DND-41 (cell line): ENCODE measurements at regions not wholly inside any gene's neighbourhood (a gene's known extent, or its start where the extent isn't known, plus 50 kb on each side); places are given as distances from the start of the nearest gene placed in this dataset.
"Not testable (repeated sequence)": the region's sequence is repeated elsewhere in the genome, so short reads cannot be mapped to it uniquely, and the experiment has no call there.

ENCODE experiments used
- ATAC-seq: fragments of 200-7000 bp; cut with Tn5 transposase; 3 replicates; pipeline ENCODE4 v1.9.1; 2021; ENCODE audit warnings: low read depth; ENCODE audit not compliant: insufficient read depth
- DNase-seq: peaks from one replicate; pipeline ENCODE4 v3.0.0-alpha.2; 2020
- H2AFZ ChIP-seq: 2 replicates; pipeline ENCODE4 v1.6.0; 2012; ENCODE audit warnings: low read depth, low read length
- H3K27ac ChIP-seq: 2 replicates; pipeline ENCODE4 v1.5.1; 2012; ENCODE audit warnings: low read length, inconsistent platforms
- H3K27me3 ChIP-seq: fragments of 200-600 bp; sonication (generic); 2 replicates; pipeline ENCODE4 v1.6.0; 2012; ENCODE audit warnings: low read length, mild to moderate bottlenecking, inconsistent platforms; ENCODE audit not compliant: insufficient read depth, poor library complexity
- H3K36me3 ChIP-seq: 2 replicates; pipeline ENCODE4 v1.5.1; 2012; ENCODE audit warnings: low read length, inconsistent platforms; ENCODE audit not compliant: insufficient read depth
- H3K4me1 ChIP-seq: 2 replicates; pipeline ENCODE4 v1.5.1; 2012; ENCODE audit warnings: mild to moderate bottlenecking, low read length; ENCODE audit not compliant: insufficient read depth
- H3K4me2 ChIP-seq: 2 replicates; pipeline ENCODE4 v1.6.0; 2012; ENCODE audit warnings: mild to moderate bottlenecking, moderate library complexity, low read length, inconsistent platforms; ENCODE audit not compliant: insufficient read depth
- H3K4me3 ChIP-seq, 2 experiments: fragments of 200-600 bp in 1 of 2; shearing (Covaris generic) in 1 of 2; 2 replicates each; pipeline ENCODE4 v1.5.1; 2012 to 2016; ENCODE audit warnings: inconsistent platforms in 2 of 2, low read length in 2 of 2, mild to moderate bottlenecking in 2 of 2, low read depth in 1 of 2, moderate library complexity in 1 of 2
- H3K79me2 ChIP-seq: 2 replicates; pipeline ENCODE4 v1.6.0; 2012; ENCODE audit warnings: low read length, inconsistent platforms; ENCODE audit not compliant: insufficient read depth
- H3K9ac ChIP-seq: 2 replicates; pipeline ENCODE4 v1.6.0; 2012; ENCODE audit warnings: low read depth, mild to moderate bottlenecking, inconsistent platforms, low read length, moderate library complexity
- H3K9me3 ChIP-seq: 2 replicates; pipeline ENCODE4 v1.5.1; 2012; ENCODE audit warnings: low read length, moderate library complexity, mild to moderate bottlenecking, inconsistent platforms; ENCODE audit not compliant: insufficient read depth, severe bottlenecking
- H4K20me1 ChIP-seq: 2 replicates; pipeline ENCODE4 v1.6.0; 2012; ENCODE audit warnings: low read length; ENCODE audit not compliant: insufficient read depth
- EZH2 ChIP-seq: IDR thresholded peaks from 3 replicates; pipeline ENCODE4 v1.6.1; 2012; ENCODE audit warnings: borderline replicate concordance, low read depth, mild to moderate bottlenecking, moderate library complexity, low read length, inconsistent platforms; ENCODE audit not compliant: severe bottlenecking
- TF ChIP-seq, protein P1 (sequence below): IDR thresholded peaks from 2 replicates; pipeline ENCODE4 v1.5.1; 2012; ENCODE audit warnings: borderline replicate concordance, low read length, moderate library complexity, mild to moderate bottlenecking; ENCODE audit not compliant: poor library complexity, severe bottlenecking; ENCODE audit errors: extremely low read depth

- Histone ChIP-seq H2AFZ (no peak overlapping the region), H3K4me3 (no peak overlapping the region), H3K9ac (no peak overlapping the region), H3K79me2 (no peaks in the 10 kb centered on the region), H3K27me3 (no peaks in the 10 kb centered on the region), H3K36me3 (no peaks in the 10 kb centered on the region), H3K4me2 (no peak overlapping the region), H3K4me1 (no peaks in the 10 kb centered on the region), H3K9me3 (no peaks in the 10 kb centered on the region), H4K20me1 (no peaks in the 10 kb centered on the region), H3K27ac (no peak overlapping the region)
- DNase-seq (no peak), ATAC-seq (no peak)
- TF ChIP-seq, protein P1, sequence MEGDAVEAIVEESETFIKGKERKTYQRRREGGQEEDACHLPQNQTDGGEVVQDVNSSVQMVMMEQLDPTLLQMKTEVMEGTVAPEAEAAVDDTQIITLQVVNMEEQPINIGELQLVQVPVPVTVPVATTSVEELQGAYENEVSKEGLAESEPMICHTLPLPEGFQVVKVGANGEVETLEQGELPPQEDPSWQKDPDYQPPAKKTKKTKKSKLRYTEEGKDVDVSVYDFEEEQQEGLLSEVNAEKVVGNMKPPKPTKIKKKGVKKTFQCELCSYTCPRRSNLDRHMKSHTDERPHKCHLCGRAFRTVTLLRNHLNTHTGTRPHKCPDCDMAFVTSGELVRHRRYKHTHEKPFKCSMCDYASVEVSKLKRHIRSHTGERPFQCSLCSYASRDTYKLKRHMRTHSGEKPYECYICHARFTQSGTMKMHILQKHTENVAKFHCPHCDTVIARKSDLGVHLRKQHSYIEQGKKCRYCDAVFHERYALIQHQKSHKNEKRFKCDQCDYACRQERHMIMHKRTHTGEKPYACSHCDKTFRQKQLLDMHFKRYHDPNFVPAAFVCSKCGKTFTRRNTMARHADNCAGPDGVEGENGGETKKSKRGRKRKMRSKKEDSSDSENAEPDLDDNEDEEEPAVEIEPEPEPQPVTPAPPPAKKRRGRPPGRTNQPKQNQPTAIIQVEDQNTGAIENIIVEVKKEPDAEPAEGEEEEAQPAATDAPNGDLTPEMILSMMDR, result no peak
- TF ChIP-seq EZH2, result no peak
These were observed 433.3 kb downstream of the TOX3 start for GRCh38 chr16:52113533-52114183.

- not testable (repeated sequence) for DNase-seq, H3K36me3 ChIP-seq, H3K4me3 ChIP-seq, H3K27me3 ChIP-seq, H4K20me1 ChIP-seq, H2AFZ ChIP-seq, H3K4me1 ChIP-seq, H3K79me2 ChIP-seq, H3K9me3 ChIP-seq, ATAC-seq, H3K27ac ChIP-seq, H3K4me2 ChIP-seq, H3K9ac ChIP-seq
These were observed 441.9 kb downstream of the TOX3 start for GRCh38 chr16:52104993-52105392.

GRCh38 chr16:52103791-52104190 lies 443.2 kb downstream of the TOX3 start:
- Histone ChIP-seq H3K4me3 (no peak overlapping the region), H3K27me3 (no peaks in the 10 kb centered on the region), H3K27ac (no peak overlapping the region), H3K9me3 (no peaks in the 10 kb centered on the region), H3K36me3 (no peaks in the 10 kb centered on the region), H3K4me1 (no peaks in the 10 kb centered on the region), H2AFZ (no peak overlapping the region), H3K79me2 (no peaks in the 10 kb centered on the region), H4K20me1 (no peaks in the 10 kb centered on the region), H3K9ac (no peak overlapping the region), H3K4me2 (no peak overlapping the region)
- no peak for TF ChIP-seq EZH2
- TF ChIP-seq, protein P1, result no peak
- ATAC-seq (no peak), DNase-seq (no peak)

DNA sequence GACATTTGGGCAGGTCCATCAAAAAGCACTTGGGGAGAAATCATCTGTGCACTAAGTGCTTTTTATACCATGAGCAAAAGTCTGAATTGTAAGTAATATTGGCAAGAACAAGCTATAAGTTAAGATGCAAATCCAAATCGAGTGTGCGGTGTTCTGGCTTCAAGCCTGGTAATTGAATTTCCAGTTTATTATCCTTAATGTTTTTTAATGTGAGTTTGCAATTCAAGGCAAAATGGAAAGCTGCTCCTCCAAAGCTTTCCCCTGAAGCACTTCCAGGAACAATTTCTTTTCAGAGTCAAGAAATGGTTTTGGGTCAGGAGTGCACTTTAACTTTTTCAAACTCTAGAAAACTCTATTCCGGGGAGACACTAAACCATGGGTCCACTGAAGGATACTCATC lies 445.7 kb downstream of the TOX3 start:
- Histone ChIP-seq H3K4me2 (no peak overlapping the region), H3K27ac (no peak overlapping the region), H3K4me1 (no peaks in the 10 kb centered on the region), H3K9me3 (no peaks in the 10 kb centered on the region), H3K36me3 (no peaks in the 10 kb centered on the region), H3K79me2 (no peaks in the 10 kb centered on the region), H3K9ac (no peak overlapping the region), H3K27me3 (no peaks in the 10 kb centered on the region), H4K20me1 (no peaks in the 10 kb centered on the region), H2AFZ (no peak overlapping the region), H3K4me3 (no peak overlapping the region)
- TF ChIP-seq, protein P1, result no peak
- TF ChIP-seq EZH2, result no peak
- no peak for ATAC-seq
- DNase-seq, result no peak
